Coronary artery (tissue), 2 donors: ENCODE measurements at regions not wholly inside any gene's neighbourhood (a gene's known extent, or its start where the extent isn't known, plus 50 kb on each side); places are given as distances from the start of the nearest gene placed in this dataset.

Experiments used
- DNase-seq: peaks from one replicate; pipeline ENCODE4 v3.0.0-alpha.2; 2017; ENCODE audit warnings: low spot score
- H3K27ac ChIP-seq, 2 donors: fragments of 200-600 bp; sonication (generic); one replicate each; pipeline ENCODE4 v1.5.1; 2016 to 2019
- H3K4me3 ChIP-seq: fragments of 200-600 bp; sonication (generic); 2 replicates; pipeline ENCODE4 v1.5.1; 2016; ENCODE audit warnings: mild to moderate bottlenecking, moderate library complexity
- TF ChIP-seq, protein P1 (sequence below): fragments of 200-600 bp; sonication (generic); IDR thresholded peaks from one replicate; pipeline ENCODE4 v1.5.1; 2019; ENCODE audit warnings: antibody characterized with exemption

DNA sequence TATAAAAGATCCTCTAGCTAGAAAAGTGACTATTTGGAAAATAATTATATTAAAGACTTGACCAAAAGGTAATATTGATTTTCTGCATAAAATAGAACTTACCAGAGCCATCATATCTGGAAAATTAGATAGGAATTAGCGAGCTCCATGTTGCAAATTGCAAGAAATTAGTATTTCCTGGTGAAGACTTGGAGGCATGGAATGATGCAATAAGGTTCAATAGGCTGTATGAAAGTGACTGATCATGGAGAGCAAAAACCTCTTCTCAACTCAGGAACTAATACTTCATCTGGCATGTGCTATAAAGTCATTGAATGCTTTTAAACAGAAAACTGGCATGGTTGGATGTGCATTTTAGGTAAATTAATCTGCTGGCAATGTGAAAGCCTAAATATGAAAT, 66.3 kb upstream of the UFM1 start:
- TF ChIP-seq, protein P1, sequence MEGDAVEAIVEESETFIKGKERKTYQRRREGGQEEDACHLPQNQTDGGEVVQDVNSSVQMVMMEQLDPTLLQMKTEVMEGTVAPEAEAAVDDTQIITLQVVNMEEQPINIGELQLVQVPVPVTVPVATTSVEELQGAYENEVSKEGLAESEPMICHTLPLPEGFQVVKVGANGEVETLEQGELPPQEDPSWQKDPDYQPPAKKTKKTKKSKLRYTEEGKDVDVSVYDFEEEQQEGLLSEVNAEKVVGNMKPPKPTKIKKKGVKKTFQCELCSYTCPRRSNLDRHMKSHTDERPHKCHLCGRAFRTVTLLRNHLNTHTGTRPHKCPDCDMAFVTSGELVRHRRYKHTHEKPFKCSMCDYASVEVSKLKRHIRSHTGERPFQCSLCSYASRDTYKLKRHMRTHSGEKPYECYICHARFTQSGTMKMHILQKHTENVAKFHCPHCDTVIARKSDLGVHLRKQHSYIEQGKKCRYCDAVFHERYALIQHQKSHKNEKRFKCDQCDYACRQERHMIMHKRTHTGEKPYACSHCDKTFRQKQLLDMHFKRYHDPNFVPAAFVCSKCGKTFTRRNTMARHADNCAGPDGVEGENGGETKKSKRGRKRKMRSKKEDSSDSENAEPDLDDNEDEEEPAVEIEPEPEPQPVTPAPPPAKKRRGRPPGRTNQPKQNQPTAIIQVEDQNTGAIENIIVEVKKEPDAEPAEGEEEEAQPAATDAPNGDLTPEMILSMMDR: no peak
- H3K4me3 ChIP-seq: no peak overlapping the region
- H3K27ac ChIP-seq: no peak overlapping the region

GRCh38 chr13:38265132-38265497, 84.5 kb upstream of the UFM1 start:
- no peak overlapping the region for H3K27ac ChIP-seq
- TF ChIP-seq, protein P1: no peak
- DNase-seq: no peak

More for the DNA sequence above, 66.3 kb upstream of the UFM1 start:
- no peak for DNase-seq

GRCh38 chr13:38264363-38265131, 85.1 kb upstream of the UFM1 start:
- Histone ChIP-seq H3K27ac (no peak overlapping the region), H3K4me3 (no peak overlapping the region)
- no peak for DNase-seq
- TF ChIP-seq, protein P1: no peak

More at GRCh38 chr13:38265132-38265497, 84.5 kb upstream of the UFM1 start:
- no peak overlapping the region for H3K4me3 ChIP-seq

- DNase-seq: no peak
- Histone ChIP-seq H3K4me3 (no peak overlapping the region), H3K27ac (no peak overlapping the region)
- TF ChIP-seq, protein P1: no peak
These were observed 87.4 kb upstream of the UFM1 start for GRCh38 chr13:38262211-38262610.

- TF ChIP-seq, protein P1: no peak
- no peak overlapping the region for H3K27ac ChIP-seq
- DNase-seq: no peak
- no peak overlapping the region for H3K4me3 ChIP-seq
These were observed 94.1 kb upstream of the UFM1 start for GRCh38 chr13:38255600-38255999.

DNA sequence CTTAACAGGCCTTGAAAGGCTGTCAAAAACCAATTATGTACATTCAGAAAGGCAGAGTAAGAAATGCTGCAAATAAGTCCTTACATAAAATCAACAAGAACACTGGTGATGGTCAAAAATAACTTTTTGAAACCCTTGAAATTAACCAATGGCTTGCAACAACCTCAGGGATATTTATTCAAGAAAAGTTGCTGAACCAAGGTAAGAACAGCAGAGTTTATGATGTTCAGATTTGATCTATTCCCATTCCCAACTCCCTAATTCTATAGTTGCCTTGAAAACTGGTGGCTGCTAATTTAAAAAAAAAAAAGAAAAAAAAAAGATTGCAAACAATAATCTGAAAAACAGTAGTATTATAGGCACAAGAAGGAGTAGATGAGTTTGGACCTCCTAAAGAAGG, 109.8 kb upstream of the UFM1 start:
- no peak overlapping the region for H3K27ac ChIP-seq
- no peak for DNase-seq
- no peak overlapping the region for H3K4me3 ChIP-seq
- TF ChIP-seq, protein P1: no peak

GRCh38 chr13:38228322-38228721, 121.3 kb upstream of the UFM1 start:
- DNase-seq: no peak
- Histone ChIP-seq H3K27ac (no peak overlapping the region), H3K4me3 (no peak overlapping the region)
- TF ChIP-seq, protein P1: no peak
